Body of pancreas (tissue), 4 donors: ENCODE measurements at regions not wholly inside any gene's neighbourhood (a gene's known extent, or its start where the extent isn't known, plus 50 kb on each side); places are given as distances from the start of the nearest gene placed in this dataset.

Experiments used
- ATAC-seq: fragments of 150-250 bp; one replicate; pipeline ENCODE4 v1.9.1; 2016
- DNase-seq, 4 donors: peaks; one replicate each; pipeline ENCODE4 v3.0.0-alpha.2; 2019
- H3K27ac ChIP-seq, 4 donors: fragments of 200-600 bp; sonication (generic); 1 replicate in 3 of 4; 2 replicates in 1 of 4; pipeline versions ENCODE4 v1.5.1 to v1.6.1; 2016 to 2019; ENCODE audit warnings: mild to moderate bottlenecking in 1 of 4, mixed read lengths in 1 of 4, moderate library complexity in 1 of 4
- H3K27me3 ChIP-seq, 2 donors: fragments of 200-600 bp; sonication (generic); one replicate each; pipeline ENCODE4 v1.6.0; 2016; ENCODE audit warnings: mild to moderate bottlenecking in 1 of 2
- H3K36me3 ChIP-seq, 2 donors: fragments of 200-600 bp; sonication (generic); replicated peaks in 1 of 2; 2 replicates each; pipeline ENCODE4 v1.5.1; 2016; ENCODE audit warnings: low read depth in 2 of 2; ENCODE audit not compliant: insufficient read depth in 1 of 2
- H3K4me1 ChIP-seq: fragments of 200-600 bp; sonication (generic); one replicate; pipeline ENCODE4 v1.6.0; 2016
- H3K4me3 ChIP-seq, 2 donors: fragments of 200-600 bp; sonication (generic); 1 replicate in 1 of 2; 2 replicates in 1 of 2; pipeline ENCODE4 v1.5.1; 2016 to 2019
- H3K9me3 ChIP-seq, 3 donors: fragments of 200-600 bp; sonication (generic); 1 replicate in 2 of 3; 2 replicates in 1 of 3; pipeline ENCODE4 v1.5.1; 2016
- POLR2A ChIP-seq, 3 donors: fragments of 450-650 bp; IDR thresholded peaks; one replicate each; pipeline ENCODE4 v1.6.1; 2016; ENCODE audit warnings: antibody characterized with exemption in 3 of 3, mild to moderate bottlenecking in 2 of 3
- WGBS, 2 donors: methylation state at CpG; one replicate each; pipeline ENCODE4 v1.1.5; 2017; 5-methylcytosine and 5-hydroxymethylcytosine counted together
- intact Hi-C: fragments of 100-400 bp; cut with DNase I; formaldehyde crosslinking; loops from one replicate; pipeline ENCODE4 v1.15.1; 2023
- TF ChIP-seq, protein P1 (sequence below), 7 experiments: fragments of 450-650 bp in 4 of 7; fragments of 200-600 bp in 3 of 7; sonication (generic) in 3 of 7; IDR thresholded peaks; one replicate each; pipeline ENCODE4 v1.5.1; 2016 to 2019; ENCODE audit warnings: antibody characterized with exemption in 7 of 7

DNA sequence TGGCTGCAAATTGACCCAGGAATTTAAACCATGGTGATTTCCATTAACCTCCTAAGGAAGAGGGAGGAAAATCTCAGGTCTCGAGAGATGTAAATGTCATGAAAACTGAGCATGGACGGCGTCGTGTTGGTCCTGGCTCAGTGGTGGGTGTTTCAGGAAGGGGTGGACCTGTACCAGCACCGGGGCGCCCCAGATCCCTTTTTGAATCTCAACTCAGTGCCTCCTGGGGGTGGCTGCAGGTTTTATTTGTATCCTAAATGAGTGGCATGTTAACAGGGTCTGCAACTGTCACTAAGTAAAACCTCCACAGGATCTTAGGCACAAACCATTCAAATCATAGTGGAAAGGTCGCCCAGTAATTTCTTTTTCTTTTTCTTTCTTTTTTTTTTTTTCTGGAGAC lies 101.3 kb downstream of the ASCL4 start:
- no peak for TF ChIP-seq POLR2A (IDR thresholded peaks at IDR 0.05)
- TF ChIP-seq, protein P1, sequence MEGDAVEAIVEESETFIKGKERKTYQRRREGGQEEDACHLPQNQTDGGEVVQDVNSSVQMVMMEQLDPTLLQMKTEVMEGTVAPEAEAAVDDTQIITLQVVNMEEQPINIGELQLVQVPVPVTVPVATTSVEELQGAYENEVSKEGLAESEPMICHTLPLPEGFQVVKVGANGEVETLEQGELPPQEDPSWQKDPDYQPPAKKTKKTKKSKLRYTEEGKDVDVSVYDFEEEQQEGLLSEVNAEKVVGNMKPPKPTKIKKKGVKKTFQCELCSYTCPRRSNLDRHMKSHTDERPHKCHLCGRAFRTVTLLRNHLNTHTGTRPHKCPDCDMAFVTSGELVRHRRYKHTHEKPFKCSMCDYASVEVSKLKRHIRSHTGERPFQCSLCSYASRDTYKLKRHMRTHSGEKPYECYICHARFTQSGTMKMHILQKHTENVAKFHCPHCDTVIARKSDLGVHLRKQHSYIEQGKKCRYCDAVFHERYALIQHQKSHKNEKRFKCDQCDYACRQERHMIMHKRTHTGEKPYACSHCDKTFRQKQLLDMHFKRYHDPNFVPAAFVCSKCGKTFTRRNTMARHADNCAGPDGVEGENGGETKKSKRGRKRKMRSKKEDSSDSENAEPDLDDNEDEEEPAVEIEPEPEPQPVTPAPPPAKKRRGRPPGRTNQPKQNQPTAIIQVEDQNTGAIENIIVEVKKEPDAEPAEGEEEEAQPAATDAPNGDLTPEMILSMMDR (IDR thresholded peaks at IDR 0.05) = no peak
- intact Hi-C loops = no loop called here

DNA sequence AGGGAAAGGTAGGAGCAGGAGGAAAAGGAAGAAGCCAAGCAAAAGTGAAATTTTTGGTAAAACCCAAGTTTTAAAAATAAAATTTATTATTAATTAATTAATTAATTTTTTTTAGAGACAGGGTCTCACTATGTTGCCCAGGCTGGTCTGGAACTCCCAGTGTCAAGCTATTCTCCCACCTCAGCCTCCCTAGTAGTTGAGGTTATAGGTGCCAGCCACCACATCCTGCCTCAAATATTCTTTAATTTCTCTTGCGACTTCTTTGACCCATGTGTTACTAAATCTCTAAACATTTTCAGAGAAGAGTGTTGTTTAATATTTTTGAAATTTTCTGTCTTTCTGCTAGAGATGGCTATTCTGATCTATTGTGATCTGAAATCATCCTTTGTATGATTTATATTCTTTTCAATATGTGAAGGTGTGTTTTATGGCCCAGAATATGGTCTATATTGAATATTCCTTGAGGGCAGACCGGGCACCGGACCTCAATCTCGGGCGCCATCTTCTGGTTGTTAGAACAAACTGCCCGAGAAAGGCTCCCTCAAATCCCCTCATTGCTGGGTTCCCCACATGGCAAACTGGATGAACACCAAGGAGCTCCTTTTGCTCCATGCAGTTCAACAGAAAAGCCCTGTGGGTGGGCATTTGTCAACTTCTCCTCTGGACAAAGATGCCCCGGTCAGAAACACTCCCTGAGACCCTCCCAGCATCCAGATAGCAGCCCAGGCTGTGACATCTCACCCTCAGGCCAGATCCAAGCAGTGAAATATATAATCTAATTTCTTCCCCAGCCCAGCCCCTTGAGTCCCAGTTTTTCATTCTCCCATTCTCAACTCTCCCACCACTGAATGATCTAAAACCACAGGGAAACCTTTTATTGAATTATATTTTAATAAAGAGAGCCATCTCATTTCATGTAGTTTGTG lies 110.5 kb downstream of the ASCL4 start:
- H3K27ac ChIP-seq = no peak overlapping the region
- peak; percentile 46 to 63 (median 56) for DNase-seq
- no peaks in the 10 kb centered on the region for H3K4me1 ChIP-seq
- no peaks in the 10 kb centered on the region for H3K36me3 ChIP-seq
- TF ChIP-seq POLR2A (IDR thresholded peaks at IDR 0.05) = no peak
- TF ChIP-seq, protein P1 (IDR thresholded peaks at IDR 0.05) = peak; percentile 19 to 67 (median 58)
- WGBS, 2 donors = 9 to 11% methylated on average over 7 of the region's 7 CpGs
- no peaks in the 10 kb centered on the region for H3K27me3 ChIP-seq
- intact Hi-C loops = loop anchor here (5.0 kb wide), 1 partner anchor 208 kb away; no protein-coding TSS in a partner anchor
- H3K9me3 ChIP-seq = no peaks in the 10 kb centered on the region
- no peak for ATAC-seq
- H3K4me3 ChIP-seq = no peak overlapping the region

More for the DNA sequence above, 101.3 kb downstream of the ASCL4 start:
- no peaks in the 10 kb centered on the region for H3K36me3 ChIP-seq
- DNase-seq = no peak
- H3K4me3 ChIP-seq = no peak overlapping the region
- 29 to 67% methylated on average over 7 of the region's 7 CpGs for WGBS, 2 donors
- H3K27me3 ChIP-seq = no peaks in the 10 kb centered on the region
- no peaks in the 10 kb centered on the region for H3K4me1 ChIP-seq
- no peak for ATAC-seq
- no peak overlapping the region for H3K27ac ChIP-seq
- no peaks in the 10 kb centered on the region for H3K9me3 ChIP-seq

DNA sequence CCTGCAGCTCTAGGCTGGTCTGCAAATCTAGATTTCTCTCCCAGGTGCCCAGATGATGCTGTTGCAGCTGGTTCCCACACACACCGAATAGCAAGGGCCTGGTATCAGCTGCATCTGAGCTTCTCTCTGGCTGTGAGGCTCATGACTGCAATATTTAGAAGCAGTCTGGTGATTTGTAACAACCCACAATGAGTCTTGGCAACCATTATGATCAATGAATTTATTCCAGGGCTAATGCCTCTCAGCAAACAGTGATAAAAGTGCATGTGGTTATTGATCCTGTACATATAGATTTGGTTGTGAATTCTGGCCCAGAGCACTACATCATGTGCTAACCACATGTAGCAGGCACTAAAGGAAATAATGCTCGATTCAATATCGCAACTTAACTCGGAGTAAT lies 114.3 kb downstream of the ASCL4 start:
- H3K27ac ChIP-seq = no peak overlapping the region
- intact Hi-C loops = no loop called here
- TF ChIP-seq, protein P1 (IDR thresholded peaks at IDR 0.05) = no peak
- TF ChIP-seq POLR2A (IDR thresholded peaks at IDR 0.05) = no peak
- 69 to 75% methylated on average over 4 of the region's 4 CpGs for WGBS, 2 donors
- no peaks in the 10 kb centered on the region for H3K4me1 ChIP-seq
- H3K27me3 ChIP-seq = no peaks in the 10 kb centered on the region
- H3K4me3 ChIP-seq = no peak overlapping the region
- H3K36me3 ChIP-seq = no peaks in the 10 kb centered on the region
- no peaks in the 10 kb centered on the region for H3K9me3 ChIP-seq
- DNase-seq (no peak), ATAC-seq (no peak)

DNA sequence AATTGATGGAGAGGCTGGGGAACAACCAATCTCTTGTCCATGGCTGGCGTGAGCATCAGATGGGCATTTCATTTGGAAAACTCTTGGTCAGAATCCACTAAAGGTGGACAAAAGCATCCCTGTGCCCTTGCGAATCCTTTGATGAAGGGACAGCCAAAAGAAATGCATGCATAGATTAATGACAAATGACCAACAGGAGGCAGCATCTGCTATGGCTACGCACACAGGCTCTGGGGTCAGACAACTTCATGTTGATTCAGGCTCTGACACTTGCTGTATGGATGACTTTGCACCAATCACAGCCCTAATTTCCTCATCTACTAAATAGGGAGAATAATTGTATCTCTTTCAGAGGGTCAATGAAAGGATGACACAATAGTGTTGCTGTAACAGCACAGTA lies 117.5 kb downstream of the ASCL4 start:
- intact Hi-C loops = no loop called here
- ATAC-seq = no peak
- 59 to 64% methylated on average over 3 of the region's 3 CpGs for whole genome bisulfite sequencing, 2 donors
- peak in 1 of 4 donors; percentile 13 for DNase-seq
- TF ChIP-seq POLR2A (IDR thresholded peaks at IDR 0.05) = no peak
- TF ChIP-seq, protein P1 (IDR thresholded peaks at IDR 0.05) = peak in 2 of 7 experiments; percentile 6 to 20
- H3K9me3 ChIP-seq = no peaks in the 10 kb centered on the region
- no peaks in the 10 kb centered on the region for H3K27me3 ChIP-seq
- H3K4me3 ChIP-seq = no peak overlapping the region
- no peaks in the 10 kb centered on the region for H3K36me3 ChIP-seq
- H3K27ac ChIP-seq = no peak overlapping the region
- no peaks in the 10 kb centered on the region for H3K4me1 ChIP-seq
